ENCODE measurements at regions not wholly inside any gene's neighbourhood (a gene's known extent, or its start where the extent isn't known, plus 50 kb on each side); places are given as distances from the start of the nearest gene placed in this dataset.

- DNase-seq = no peak
Measured at GRCh38 chr1:115203287-115203686, 114.0 kb upstream of the TSPAN2 start.

DNA sequence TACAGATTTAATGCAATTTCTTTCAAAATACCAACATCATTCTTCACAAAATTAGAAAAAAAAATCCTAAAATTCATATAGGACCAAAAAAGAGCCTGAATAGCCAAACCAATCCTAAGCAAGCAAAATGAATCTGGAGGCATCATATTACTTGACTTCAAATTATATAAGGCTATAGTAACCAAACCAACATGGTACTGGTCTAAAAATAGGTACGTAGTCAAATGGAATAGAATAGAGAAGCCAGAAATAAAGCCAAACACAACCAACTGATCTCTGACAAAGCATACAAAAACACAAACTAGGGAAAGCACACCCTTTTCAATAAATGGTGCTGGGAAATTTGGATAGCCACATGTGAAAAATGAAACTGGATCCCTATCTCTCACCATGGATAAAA, 112.3 kb upstream of the TSPAN2 start:
- DNase-seq = no peak

DNA sequence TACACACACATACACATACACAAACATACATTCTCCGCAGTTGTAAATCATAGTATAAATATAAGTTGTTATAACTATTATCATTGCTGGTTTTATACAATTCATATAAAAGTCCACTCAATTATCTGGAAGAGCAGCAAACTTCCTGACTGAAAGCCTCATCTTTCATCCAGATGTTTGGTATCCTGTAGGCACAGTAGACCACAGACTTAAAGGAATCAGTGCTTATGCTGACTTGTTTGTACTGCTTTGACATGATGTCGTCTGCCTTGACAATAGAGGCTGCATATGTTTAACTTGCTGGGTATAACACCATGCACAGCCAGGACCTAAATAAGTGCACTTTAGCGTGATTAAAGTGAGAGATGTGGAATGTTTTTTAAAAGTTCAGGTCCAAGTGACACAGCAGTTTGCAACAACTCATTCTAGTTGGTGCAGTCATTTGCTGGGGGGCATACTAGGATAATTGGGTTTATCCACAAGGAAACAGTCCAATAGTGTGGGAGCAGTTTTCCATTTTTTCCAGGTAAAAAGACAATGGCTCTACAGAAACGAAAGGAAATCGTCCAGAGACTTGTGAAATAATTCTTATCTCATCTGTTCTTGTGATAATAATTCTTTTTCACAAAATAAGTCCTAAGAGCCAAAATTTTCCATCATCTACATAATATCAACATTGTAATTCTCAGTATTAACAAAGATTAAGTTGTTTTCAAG, 110.3 kb upstream of the TSPAN2 start:
- DNase-seq = no peak

- peak; percentile 68 for DNase-seq
Measured at GRCh38 chr1:115198938-115199337, 109.6 kb upstream of the TSPAN2 start.

- no peak for DNase-seq
Measured at GRCh38 chr1:115196296-115196695, 107.0 kb upstream of the TSPAN2 start.

DNA sequence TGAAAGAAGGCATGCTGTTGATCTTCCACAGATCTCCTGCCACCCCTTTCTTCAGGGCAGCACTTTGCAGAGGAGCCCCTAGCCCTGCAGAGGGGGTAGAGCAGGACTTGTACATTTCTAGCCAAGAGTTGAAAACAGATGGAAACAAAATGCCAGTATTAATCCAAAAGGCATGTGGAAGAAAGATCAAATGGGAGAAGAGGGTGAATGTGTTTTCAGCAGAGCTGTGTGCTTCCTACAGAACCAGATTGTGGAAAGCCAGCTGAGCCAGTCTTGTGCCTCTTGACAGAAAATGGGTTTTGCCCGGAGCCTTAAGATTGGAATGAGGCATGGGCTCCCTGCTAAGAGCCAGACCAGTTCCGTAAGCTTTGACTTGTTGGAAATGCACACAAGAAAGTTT, 105.2 kb upstream of the TSPAN2 start:
- peak; percentile 32 for DNase-seq

GRCh38 chr1:115193046-115193828, 103.9 kb upstream of the TSPAN2 start:
- DNase-seq = no peak

DNA sequence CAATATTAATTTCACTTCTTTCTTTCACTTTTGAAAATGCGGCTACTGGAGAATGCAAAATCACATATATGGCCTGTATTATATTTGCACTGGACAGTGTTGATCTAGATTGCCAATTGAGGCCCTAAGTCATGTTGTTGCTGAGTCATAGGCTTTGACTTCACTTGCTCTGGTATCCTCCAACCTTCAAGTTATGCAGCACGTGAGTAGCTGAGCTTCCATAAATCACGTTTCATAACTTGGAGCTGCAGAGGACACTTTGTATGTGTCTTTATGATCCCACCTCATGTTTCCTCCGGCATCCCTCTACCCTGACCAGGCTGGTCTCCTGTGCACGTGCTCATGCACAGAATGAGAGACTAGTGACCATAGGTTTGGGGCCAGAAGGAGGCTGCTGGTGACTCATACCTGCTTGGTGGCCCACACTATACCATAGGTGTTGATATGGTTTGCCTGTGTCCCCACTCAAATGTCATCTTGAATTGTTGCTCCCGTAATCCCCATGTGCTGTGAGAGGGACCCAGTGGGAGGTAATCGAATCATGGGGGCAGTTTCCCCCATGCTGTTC, 103.0 kb upstream of the TSPAN2 start:
- peak; percentile 62 for DNase-seq

GRCh38 chr1:115191691-115192090, 102.4 kb upstream of the TSPAN2 start:
- DNase-seq = no peak

GRCh38 chr1:115190540-115191170, 101.4 kb upstream of the TSPAN2 start:
- peak; percentile 53 for DNase-seq

DNA sequence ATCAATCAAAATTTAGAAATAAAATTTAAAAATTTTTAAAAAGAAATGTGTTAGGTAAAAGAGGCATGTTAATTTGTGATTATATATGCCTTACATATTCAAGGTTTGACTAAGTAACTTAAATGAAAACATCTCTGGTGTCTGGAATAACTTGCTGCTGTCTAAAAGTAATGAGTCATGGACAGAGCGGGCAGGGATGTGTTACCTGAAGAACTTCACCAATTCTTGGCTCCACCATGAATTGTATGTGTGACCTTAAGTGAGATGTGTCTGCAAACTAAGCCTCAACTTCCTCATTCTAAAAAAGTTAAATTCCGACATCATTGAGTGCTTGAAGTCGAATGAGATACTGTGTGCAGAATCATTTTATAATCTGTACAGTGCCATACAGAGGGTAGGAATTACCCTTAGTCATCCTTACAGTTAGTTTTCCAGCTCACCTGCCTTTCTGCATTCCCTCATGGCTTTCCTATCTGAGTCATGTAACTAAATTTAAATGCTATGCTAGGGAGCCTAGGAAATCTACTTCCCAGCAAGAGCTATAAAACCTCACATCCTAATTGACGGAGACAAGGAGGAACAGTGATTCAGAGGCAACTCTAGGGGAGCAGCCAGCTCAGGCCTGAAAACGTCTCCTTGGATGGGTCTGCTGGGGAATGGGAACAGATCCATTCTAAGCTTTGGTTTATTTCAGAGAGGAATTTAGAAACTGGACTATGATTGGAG, 100.7 kb upstream of the TSPAN2 start:
- peak; percentile 98 for DNase-seq

- no peak for DNase-seq
Measured at GRCh38 chr1:115188680-115189395, 99.5 kb upstream of the TSPAN2 start.

DNA sequence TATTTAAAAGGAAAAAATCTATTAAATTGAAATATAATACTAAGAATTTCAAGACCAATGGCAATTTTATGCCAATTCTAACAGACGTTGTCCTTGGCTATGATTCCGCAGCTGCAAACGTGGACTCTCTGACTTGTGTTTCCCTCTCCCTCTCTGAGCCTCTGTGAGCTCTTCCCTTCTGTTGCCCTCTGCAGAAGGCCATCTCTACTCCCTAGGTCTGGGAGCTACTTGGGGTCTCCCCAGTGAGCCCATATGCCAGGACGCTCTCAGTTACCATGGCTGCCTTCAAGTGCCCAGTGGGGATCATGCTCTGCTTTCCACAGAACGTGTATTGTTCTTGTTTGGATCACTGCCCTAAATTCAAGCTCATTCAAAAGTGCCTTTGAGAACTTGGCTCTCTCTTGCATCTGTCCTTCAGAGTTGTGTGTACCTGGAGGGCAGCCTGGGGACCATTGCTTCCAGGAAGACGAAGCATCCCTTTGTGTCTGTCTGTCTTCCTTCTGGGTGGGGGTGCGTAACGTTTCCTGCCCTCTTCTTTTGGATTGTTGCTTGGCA, 97.5 kb upstream of the TSPAN2 start:
- no peak for DNase-seq

GRCh38 chr1:115185336-115185735, 96.0 kb upstream of the TSPAN2 start:
- DNase-seq = no peak

- peak; percentile 56 for DNase-seq
Measured at GRCh38 chr1:115184951-115185331, 95.6 kb upstream of the TSPAN2 start.

GRCh38 chr1:115184260-115184950, 95.1 kb upstream of the TSPAN2 start:
- peak; percentile 58 for DNase-seq

DNA sequence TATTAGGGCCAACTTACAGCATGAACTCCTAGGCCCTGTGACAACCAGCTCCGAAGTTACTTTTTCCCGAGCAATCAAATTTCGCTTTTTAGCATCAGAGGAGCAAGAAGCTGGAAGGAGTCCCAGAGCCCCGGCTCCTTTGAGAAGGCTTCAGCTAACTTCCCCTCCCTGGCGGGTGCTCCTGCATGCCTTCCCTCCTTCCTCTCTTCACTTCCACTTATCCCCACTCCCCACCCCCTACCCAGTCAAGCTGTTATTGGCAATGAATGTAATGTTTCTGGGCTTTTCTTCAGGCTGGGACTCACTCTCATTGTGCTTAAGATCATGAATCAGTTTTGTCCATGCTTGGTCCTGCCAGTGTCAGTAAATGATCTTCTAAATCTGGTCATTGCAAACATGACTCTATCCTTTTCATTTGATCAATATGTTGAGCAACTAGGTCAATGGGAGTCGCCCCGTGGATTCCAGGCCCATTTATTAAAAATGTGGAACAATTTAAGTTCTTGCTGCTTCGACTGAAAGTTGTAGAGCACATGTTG, 94.5 kb upstream of the TSPAN2 start:
- peak; percentile 64 for DNase-seq

DNA sequence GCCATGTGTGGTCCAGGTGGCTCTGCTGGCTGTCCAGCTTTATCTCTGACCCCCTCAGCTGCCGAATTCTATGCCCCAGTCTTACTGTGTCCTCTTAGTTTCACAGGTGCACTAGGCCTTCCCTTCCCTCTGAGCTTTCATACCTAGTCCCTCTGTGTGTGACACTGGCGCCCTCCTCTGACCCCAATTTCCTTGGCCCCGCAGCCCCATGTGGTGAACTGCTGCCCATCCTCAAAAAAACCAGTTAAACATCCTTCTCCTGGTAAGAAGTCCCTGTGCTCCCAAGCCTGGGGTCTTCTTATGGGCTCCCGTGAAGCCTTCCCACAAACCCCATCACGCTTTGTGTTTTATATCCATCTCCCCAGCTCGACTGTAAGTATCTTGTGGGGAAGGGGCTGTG, 93.9 kb upstream of the TSPAN2 start:
- no peak for DNase-seq

GRCh38 chr1:115182012-115182715, 92.9 kb upstream of the TSPAN2 start:
- no peak for DNase-seq

GRCh38 chr1:115181231-115181630, 91.9 kb upstream of the TSPAN2 start:
- peak; percentile 44 for DNase-seq

Measured in fibroblast of upper back skin (primary cell).